GOT3 (cell line): ENCODE measurements at regions not wholly inside any gene's neighbourhood (a gene's known extent, or its start where the extent isn't known, plus 50 kb on each side); places are given as distances from the start of the nearest gene placed in this dataset.

Source experiments
- DNase-seq: peaks from one replicate; lab custom pipeline; 2025; ENCODE audit warnings: mixed read lengths; lab: John Stamatoyannopoulos, UW

- no peak for DNase-seq
These were observed 473.6 kb upstream of the NRXN1 start for GRCh38 chr2:51505533-51505932.

- DNase-seq, result no peak
These were observed 458.8 kb upstream of the NRXN1 start for GRCh38 chr2:51490576-51491234.

- DNase-seq, result no peak
These were observed 452.7 kb upstream of the NRXN1 start for GRCh38 chr2:51484605-51485004.

- no peak for DNase-seq
These were observed 451.8 kb upstream of the NRXN1 start for GRCh38 chr2:51483720-51484119.

GRCh38 chr2:51472783-51473182 lies 440.9 kb upstream of the NRXN1 start:
- DNase-seq, result no peak

- no peak for DNase-seq
These were observed 440.4 kb upstream of the NRXN1 start for GRCh38 chr2:51472300-51472699.

- no peak for DNase-seq
These were observed 437.2 kb upstream of the NRXN1 start for GRCh38 chr2:51469102-51469501.

GRCh38 chr2:51465326-51465725 lies 433.4 kb upstream of the NRXN1 start:
- DNase-seq, result no peak

GRCh38 chr2:51454177-51454576 lies 422.2 kb upstream of the NRXN1 start:
- no peak for DNase-seq

- DNase-seq, result no peak
These were observed 417.0 kb upstream of the NRXN1 start for GRCh38 chr2:51448911-51449310.

GRCh38 chr2:51441786-51442185 lies 409.9 kb upstream of the NRXN1 start:
- no peak for DNase-seq

- no peak for DNase-seq
These were observed 392.5 kb upstream of the NRXN1 start for GRCh38 chr2:51424418-51424817.

- DNase-seq, result no peak
These were observed 388.6 kb upstream of the NRXN1 start for GRCh38 chr2:51420511-51420910.

GRCh38 chr2:51413726-51414125 lies 381.8 kb upstream of the NRXN1 start:
- no peak for DNase-seq

GRCh38 chr2:51410331-51410730 lies 378.4 kb upstream of the NRXN1 start:
- no peak for DNase-seq

- no peak for DNase-seq
These were observed 378.0 kb upstream of the NRXN1 start for GRCh38 chr2:51409920-51410319.

- DNase-seq, result no peak
These were observed 372.3 kb upstream of the NRXN1 start for GRCh38 chr2:51404226-51404625.

GRCh38 chr2:51401546-51401945 lies 369.6 kb upstream of the NRXN1 start:
- DNase-seq, result no peak

GRCh38 chr2:51387235-51387634 lies 355.3 kb upstream of the NRXN1 start:
- DNase-seq, result no peak

- no peak for DNase-seq
These were observed 348.1 kb upstream of the NRXN1 start for GRCh38 chr2:51379997-51380396.

- DNase-seq, result no peak
These were observed 336.3 kb upstream of the NRXN1 start for GRCh38 chr2:51368250-51368649.

GRCh38 chr2:51350100-51350499 lies 318.2 kb upstream of the NRXN1 start:
- DNase-seq, result no peak

GRCh38 chr2:51344886-51345285 lies 313.0 kb upstream of the NRXN1 start:
- DNase-seq, result no peak
